GM19397 (cell line): ENCODE measurements at regions not wholly inside any gene's neighbourhood (a gene's known extent, or its start where the extent isn't known, plus 50 kb on each side); places are given as distances from the start of the nearest gene placed in this dataset.
"Not testable (repeated sequence)": the region's sequence is repeated elsewhere in the genome, so short reads cannot be mapped to it uniquely, and the experiment has no call there.

Experiments used
- ATAC-seq: cut with Tn5 transposase; IDR thresholded peaks from one replicate; pipeline ENCODE4 v1.9.1; 2021; ENCODE audit warnings: mild to moderate bottlenecking, moderate library complexity; ENCODE audit not compliant: unreplicated experiment

DNA sequence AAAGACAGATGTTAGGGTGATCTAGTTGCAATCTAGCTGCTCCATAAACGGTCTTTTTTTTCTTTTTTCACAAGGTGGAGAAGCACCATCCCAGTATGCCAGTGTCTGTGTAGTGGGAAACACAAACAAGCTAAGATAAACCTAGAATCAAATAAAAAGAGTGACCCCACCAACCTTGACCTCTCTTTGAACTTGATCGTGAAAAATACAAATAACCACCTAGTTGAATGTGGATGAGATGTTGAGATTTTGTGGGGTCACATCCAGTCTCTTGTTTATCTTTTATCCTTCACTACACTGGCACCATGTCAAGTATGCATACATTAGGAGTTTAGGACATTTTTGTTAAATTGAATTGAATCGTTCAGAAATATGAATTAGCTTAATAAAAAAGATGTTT is 194.6 kb upstream of the EYA4 start:
- ATAC-seq = no peak

GRCh38 chr6:133047065-133047665 is 194.0 kb upstream of the EYA4 start:
- no peak for ATAC-seq

- no peak for ATAC-seq
Measured at GRCh38 chr6:133047706-133048105, 193.5 kb upstream of the EYA4 start.

DNA sequence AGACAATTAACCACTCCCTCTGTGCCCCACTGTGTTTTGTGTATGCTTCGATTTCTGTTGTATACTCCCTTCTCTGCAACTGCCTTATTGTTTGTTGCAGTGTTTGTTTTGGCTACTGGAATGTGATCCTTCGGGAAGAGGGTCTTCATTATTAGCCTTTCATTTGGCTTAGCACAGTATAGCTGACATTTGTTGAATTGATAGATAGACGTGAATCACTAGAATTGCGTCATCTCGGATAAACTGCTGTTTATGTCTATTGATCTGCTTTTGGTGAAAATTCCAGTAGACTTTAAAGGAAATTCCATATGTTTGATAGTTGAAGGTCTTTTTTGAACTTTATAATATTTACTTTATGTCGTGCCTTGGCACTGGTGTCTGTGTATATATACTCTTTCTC is 189.9 kb upstream of the EYA4 start:
- ATAC-seq = no peak

DNA sequence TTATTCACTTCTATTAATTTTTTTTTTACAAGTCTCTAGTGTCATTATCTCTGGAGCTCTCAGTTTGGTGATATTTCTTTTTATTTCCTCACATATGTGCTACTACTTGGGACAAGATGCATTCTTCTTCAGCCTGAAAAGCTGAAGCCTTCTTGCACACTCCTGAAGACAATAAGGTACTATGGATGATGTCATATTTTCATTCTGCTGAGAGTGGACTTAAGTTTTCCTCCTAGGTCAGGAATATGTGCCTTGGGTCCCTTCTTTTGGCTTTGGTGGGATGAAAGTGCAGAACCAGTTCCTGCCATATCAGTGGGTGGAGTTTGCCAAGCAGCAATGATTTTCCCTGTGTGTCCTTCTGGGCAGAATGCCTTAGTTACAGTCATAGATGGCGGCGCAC is 188.7 kb upstream of the EYA4 start:
- ATAC-seq = no peak

DNA sequence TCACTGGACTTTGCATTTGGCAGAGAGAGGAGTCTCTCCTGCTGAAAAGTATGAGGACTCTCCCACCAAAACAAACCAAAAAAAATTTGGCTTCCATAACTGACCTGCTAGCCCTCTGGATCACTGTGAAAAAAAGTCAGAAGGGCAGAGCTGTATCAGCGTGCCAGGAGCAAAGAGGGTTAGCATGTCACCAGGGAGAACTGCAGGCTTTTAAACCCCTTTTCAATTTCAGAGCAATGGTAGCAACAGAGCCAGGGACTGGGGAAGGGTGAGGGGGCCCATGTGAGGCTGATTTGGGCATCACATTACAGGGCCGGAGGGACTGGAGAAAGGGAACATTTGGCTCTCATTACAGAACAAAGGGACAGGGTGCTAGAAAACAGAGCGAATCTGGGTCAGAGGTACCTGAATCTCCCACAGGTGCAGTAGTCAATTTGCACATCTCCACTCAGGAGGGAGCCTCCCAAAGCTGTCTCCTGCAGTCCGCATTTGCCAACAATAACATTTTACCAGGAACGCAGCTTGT is 185.7 kb upstream of the EYA4 start:
- no peak for ATAC-seq

- no peak for ATAC-seq
Measured at GRCh38 chr6:133057352-133057751, 183.8 kb upstream of the EYA4 start.

DNA sequence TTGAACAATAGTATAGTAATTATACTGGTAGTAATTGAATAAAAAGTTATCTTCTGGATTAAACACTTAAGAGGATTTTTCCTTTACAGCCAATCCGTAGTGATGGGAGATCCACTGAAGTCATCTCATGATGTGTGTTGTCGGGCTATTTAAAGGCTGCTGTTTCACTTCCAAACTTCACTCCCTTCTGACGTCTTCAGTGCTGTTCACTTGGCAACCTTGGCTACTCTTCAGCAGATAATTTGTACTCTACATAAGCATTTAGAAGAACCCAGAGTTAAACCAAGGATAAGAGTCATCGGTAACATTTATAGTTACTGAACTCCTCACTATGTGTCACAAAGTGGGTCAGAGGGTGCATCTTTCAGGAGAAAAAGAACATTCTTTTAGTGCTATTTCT is 179.1 kb upstream of the EYA4 start:
- no peak for ATAC-seq

- no peak for ATAC-seq
Measured at GRCh38 chr6:133062696-133063306, 178.4 kb upstream of the EYA4 start.

- no peak for ATAC-seq
Measured at GRCh38 chr6:133067960-133068359, 173.2 kb upstream of the EYA4 start.

GRCh38 chr6:133070410-133071043 is 170.6 kb upstream of the EYA4 start:
- no peak for ATAC-seq

DNA sequence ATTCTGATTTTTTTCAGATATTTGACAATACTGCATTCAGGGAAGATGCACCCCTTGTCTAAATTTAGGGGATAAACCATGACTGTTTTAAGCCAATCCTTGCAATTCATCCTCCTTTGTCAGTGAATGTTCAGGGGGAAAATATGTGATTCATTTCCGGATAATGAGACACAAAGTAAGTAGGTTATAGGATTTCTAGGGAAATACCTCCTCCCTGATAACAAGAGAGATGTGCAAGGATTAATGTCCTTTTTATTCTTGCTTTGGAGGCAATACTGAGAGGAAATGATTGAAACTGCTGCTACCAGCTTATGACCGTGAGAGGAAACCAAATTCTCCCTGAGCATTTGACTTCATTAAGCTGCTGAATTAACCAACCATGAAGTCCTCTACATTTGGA is 161.3 kb upstream of the EYA4 start:
- no peak for ATAC-seq

GRCh38 chr6:133083248-133083967 is 157.7 kb upstream of the EYA4 start:
- ATAC-seq = no peak

- no peak for ATAC-seq
Measured at GRCh38 chr6:133085471-133085870, 155.7 kb upstream of the EYA4 start.

- no peak for ATAC-seq
Measured at GRCh38 chr6:133085896-133086295, 155.3 kb upstream of the EYA4 start.

DNA sequence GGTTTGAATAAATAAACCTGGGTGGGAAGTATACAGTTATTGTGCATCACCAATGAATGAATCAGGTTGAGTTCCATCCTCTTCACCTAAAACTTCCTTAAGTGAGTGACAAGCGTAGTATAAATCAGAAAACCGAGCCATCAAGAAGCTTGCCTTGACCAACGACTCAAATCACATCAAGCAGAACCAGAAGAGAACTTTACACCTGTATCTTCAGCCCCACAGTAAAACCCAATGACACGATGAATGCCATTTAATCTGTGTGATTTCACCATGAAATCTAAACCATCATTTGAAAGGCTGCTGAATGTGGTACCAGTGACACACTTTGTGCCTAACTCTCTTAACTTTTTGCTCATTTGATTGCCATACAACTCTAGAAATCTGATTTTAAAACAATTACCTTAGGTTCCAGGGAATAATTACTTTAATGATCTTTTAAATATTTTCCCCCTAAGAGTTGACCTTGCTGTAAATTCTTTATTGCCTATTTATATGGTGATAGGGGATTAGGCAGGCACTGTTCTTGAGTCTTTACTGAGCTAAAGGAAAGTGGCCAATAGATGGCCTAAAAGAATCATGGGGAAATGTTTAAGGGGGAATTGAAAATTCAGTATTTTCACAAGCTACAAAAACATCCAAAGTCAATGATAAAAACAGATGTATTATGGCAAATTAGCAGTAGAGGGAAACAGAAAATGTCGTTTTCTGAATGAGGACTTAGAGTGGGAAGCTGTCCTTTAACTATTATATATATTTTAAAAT is 152.0 kb upstream of the EYA4 start:
- no peak for ATAC-seq

DNA sequence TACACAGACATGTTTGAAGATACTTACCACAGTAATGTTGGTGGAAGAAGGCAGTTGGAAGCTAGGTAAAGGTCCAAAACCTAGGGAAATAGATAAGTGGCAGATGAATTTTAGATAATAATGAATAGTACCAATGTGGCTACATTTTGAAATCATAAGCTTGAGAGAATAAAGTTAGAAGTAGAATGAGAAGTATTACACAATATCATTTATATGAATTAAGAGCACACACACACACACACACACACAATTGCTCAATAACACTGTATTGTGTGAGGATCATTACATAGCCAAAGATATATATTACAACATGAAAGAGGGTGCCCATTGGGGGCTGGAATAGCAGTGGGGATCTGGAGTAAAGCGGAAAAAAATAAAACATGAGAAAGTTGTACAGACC is 149.0 kb upstream of the EYA4 start:
- ATAC-seq = no peak

DNA sequence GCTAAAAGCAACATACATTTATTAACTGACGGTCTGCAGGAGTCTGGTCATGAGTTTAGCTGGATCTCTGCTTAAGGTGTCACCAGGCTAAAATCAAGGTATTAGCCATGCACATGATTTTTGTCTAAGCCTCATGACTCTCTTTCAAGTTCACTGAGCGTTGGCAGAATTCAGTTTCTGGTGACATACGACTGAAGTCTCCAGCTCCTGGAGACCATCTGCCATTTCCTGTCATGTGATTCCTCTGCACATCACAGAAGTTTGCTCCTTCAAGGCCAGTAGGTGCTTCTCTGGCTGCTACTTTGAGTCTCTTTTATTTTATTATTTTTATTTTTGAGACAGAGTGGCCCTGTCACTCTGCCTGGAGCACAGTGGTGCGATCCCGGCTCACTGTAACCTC is 148.4 kb upstream of the EYA4 start:
- no peak for ATAC-seq

DNA sequence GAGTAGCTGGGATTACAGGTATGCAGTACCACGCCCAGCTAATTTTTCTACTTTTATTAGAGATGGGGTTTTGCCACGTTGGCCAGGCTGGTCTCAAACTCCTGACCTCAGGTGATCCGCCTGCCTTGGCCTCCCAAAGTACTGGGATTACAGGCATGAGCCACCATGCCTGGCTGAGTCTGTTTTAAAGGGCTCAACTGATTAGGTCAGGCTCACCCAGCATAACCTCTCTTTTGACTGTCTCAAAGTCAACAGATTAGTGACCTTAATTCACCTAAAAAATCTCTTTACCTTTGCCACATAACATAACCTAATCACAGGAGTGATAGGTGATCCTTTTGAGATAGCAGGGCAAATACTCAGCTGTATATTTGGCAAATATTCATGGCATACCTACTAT is 147.9 kb upstream of the EYA4 start:
- not testable (repeated sequence) for ATAC-seq

DNA sequence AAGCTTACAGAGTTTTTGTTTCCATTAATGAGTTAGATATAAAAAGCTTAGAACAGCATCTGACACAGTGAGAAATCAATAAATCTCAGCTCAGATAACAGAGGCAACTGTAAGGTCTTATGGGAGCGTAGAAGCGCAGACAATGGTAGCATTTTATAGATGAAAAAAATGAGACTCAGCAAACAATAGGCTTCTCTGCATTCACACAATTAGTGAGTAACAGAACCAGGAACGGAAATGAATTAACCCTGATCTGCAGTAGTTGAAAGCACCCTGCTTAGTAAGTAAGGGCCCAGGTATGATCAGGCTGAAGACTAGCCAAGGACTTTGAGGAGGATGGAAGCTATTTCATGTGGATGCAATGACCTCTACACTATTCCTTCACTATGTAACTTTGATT is 147.2 kb upstream of the EYA4 start:
- ATAC-seq = no peak

GRCh38 chr6:133097208-133097607 is 143.9 kb upstream of the EYA4 start:
- ATAC-seq = no peak
